ENCODE measurements at regions not wholly inside any gene's neighbourhood (a gene's known extent, or its start where the extent isn't known, plus 50 kb on each side); places are given as distances from the start of the nearest gene placed in this dataset.

GRCh38 chr21:34020005-34020847, 53.2 kb upstream of the MRPS6 start:
- Mint-ChIP-seq H3K36me3 (ENCODE audit: low read depth, unreplicated experiment) (peaks cover 4% of the 10 kb centered on the region), H3K27me3 (ENCODE audit: low read depth, unreplicated experiment) (no peaks in the 10 kb centered on the region), H3K27ac (ENCODE audit: unreplicated experiment) (no peak overlapping the region), H3K4me1 (ENCODE audit: low read depth, unreplicated experiment) (peaks cover 3% of the 10 kb centered on the region), H3K4me3 (ENCODE audit: unreplicated experiment) (no peak overlapping the region), H3K9me3 (ENCODE audit: unreplicated experiment) (peaks cover 20% of the 10 kb centered on the region)
- Histone ChIP-seq H4K20me1 (ENCODE audit: insufficient read depth, low read length) (no peaks in the 10 kb centered on the region), H3K4me3 (ENCODE audit: insufficient read depth, low read depth, low read length) (no peak overlapping the region), H3K9me3 (ENCODE audit: insufficient read depth, low read depth, low read length) (no peaks in the 10 kb centered on the region), H3K9ac (ENCODE audit: low read length) (no peak overlapping the region), H2AFZ (ENCODE audit: low read depth, low read length) (no peak overlapping the region), H3K79me2 (ENCODE audit: insufficient read depth, low read length) (no peaks in the 10 kb centered on the region), H3K27ac (ENCODE audit: low read depth, low read length) (no peak overlapping the region), H3K4me1 (ENCODE audit: insufficient read depth, low read length) (no peaks in the 10 kb centered on the region), H3K27me3 (ENCODE audit: insufficient read depth, low read length) (no peaks in the 10 kb centered on the region), H3K4me2 (ENCODE audit: low read length) (no peak overlapping the region), H3K36me3 (ENCODE audit: insufficient read depth, low read length) (no peaks in the 10 kb centered on the region)
- peak; percentile 56 for DNase-seq (ENCODE audit: low read depth)
- no peak for TF ChIP-seq EZH2 (IDR thresholded peaks at IDR 0.05; ENCODE audit: insufficient read depth, low read length)
- TF ChIP-seq CTCF (IDR thresholded peaks at IDR 0.05; ENCODE audit: insufficient read depth, low read depth, low read length) = no peak
- FAIRE-seq = no peak

GRCh38 chr21:34019402-34019801, 54.0 kb upstream of the MRPS6 start:
- Histone ChIP-seq H3K9ac (ENCODE audit: low read length) (no peak overlapping the region), H3K9me3 (ENCODE audit: insufficient read depth, low read depth, low read length) (peaks cover 3% of the 10 kb centered on the region), H3K27ac (ENCODE audit: low read depth, low read length) (no peak overlapping the region), H4K20me1 (ENCODE audit: insufficient read depth, low read length) (no peaks in the 10 kb centered on the region), H3K4me2 (ENCODE audit: low read length) (no peak overlapping the region), H3K79me2 (ENCODE audit: insufficient read depth, low read length) (no peaks in the 10 kb centered on the region), H3K36me3 (ENCODE audit: insufficient read depth, low read length) (no peaks in the 10 kb centered on the region), H2AFZ (ENCODE audit: low read depth, low read length) (no peak overlapping the region), H3K4me1 (ENCODE audit: insufficient read depth, low read length) (no peaks in the 10 kb centered on the region), H3K4me3 (ENCODE audit: insufficient read depth, low read depth, low read length) (no peak overlapping the region), H3K27me3 (ENCODE audit: insufficient read depth, low read length) (no peaks in the 10 kb centered on the region)
- Mint-ChIP-seq H3K9me3 (ENCODE audit: unreplicated experiment) (peaks cover 25% of the 10 kb centered on the region), H3K27me3 (ENCODE audit: low read depth, unreplicated experiment) (no peaks in the 10 kb centered on the region), H3K4me1 (ENCODE audit: low read depth, unreplicated experiment) (peaks cover 3% of the 10 kb centered on the region), H3K27ac (ENCODE audit: unreplicated experiment) (no peak overlapping the region), H3K36me3 (ENCODE audit: low read depth, unreplicated experiment) (peaks cover 7% of the 10 kb centered on the region), H3K4me3 (ENCODE audit: unreplicated experiment) (no peak overlapping the region)
- TF ChIP-seq CTCF (IDR thresholded peaks at IDR 0.05; ENCODE audit: insufficient read depth, low read depth, low read length) (no peak), EZH2 (IDR thresholded peaks at IDR 0.05; ENCODE audit: insufficient read depth, low read length) (no peak)
- DNase-seq (ENCODE audit: low read depth) (no peak), FAIRE-seq (no peak)

- Mint-ChIP-seq H3K4me1 (ENCODE audit: low read depth, unreplicated experiment) (peaks cover 3% of the 10 kb centered on the region), H3K27ac (ENCODE audit: unreplicated experiment) (no peak overlapping the region), H3K9me3 (ENCODE audit: unreplicated experiment) (peaks cover 30% of the 10 kb centered on the region), H3K36me3 (ENCODE audit: low read depth, unreplicated experiment) (peaks cover 7% of the 10 kb centered on the region), H3K4me3 (ENCODE audit: unreplicated experiment) (no peak overlapping the region), H3K27me3 (ENCODE audit: low read depth, unreplicated experiment) (no peaks in the 10 kb centered on the region)
- Histone ChIP-seq H3K27ac (ENCODE audit: low read depth, low read length) (no peak overlapping the region), H4K20me1 (ENCODE audit: insufficient read depth, low read length) (no peaks in the 10 kb centered on the region), H3K4me3 (ENCODE audit: insufficient read depth, low read depth, low read length) (no peak overlapping the region), H2AFZ (ENCODE audit: low read depth, low read length) (no peak overlapping the region), H3K9ac (ENCODE audit: low read length) (no peak overlapping the region), H3K36me3 (ENCODE audit: insufficient read depth, low read length) (no peaks in the 10 kb centered on the region), H3K9me3 (ENCODE audit: insufficient read depth, low read depth, low read length) (peaks cover 3% of the 10 kb centered on the region), H3K4me2 (ENCODE audit: low read length) (no peak overlapping the region), H3K4me1 (ENCODE audit: insufficient read depth, low read length) (no peaks in the 10 kb centered on the region), H3K79me2 (ENCODE audit: insufficient read depth, low read length) (no peaks in the 10 kb centered on the region), H3K27me3 (ENCODE audit: insufficient read depth, low read length) (no peaks in the 10 kb centered on the region)
- no peak for DNase-seq (ENCODE audit: low read depth)
- FAIRE-seq = no peak
- TF ChIP-seq EZH2 (IDR thresholded peaks at IDR 0.05; ENCODE audit: insufficient read depth, low read length) = no peak
- TF ChIP-seq CTCF (IDR thresholded peaks at IDR 0.05; ENCODE audit: insufficient read depth, low read depth, low read length) = no peak
Observed at GRCh38 chr21:34018910-34019309, 54.5 kb upstream of the MRPS6 start.
